ENCODE measurements at regions not wholly inside any gene's neighbourhood (a gene's known extent, or its start where the extent isn't known, plus 50 kb on each side); places are given as distances from the start of the nearest gene placed in this dataset.

DNA sequence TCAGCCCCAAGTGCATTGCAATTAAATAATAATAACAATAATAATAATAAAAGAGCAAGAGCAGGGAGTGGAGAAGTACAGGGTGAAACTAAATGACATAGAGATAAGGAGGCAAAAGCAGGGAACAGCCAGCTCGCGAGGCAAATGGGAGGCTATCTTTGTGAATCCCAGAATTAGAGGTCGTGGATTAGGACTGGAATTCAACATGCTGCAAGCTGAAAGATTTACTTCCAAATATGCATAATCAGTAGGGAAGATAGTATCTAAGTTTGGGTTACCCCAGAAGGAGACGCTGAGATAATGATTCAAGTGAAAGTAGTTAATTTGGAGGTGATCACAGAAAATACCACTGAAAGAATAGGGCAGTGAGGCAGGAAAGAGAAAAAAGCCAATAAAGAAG lies 119.4 kb upstream of the UBE2E2 start:
- Histone ChIP-seq H3K4me1 (ENCODE audit: insufficient read depth, low read length) (no peaks in the 10 kb centered on the region), H3K4me3 (ENCODE audit: low read length in 2 of 2) (no peak overlapping the region), H3K9me3 (ENCODE audit: control insufficient read depth in 1 of 2, low read length in 2 of 2) (no peaks in the 10 kb centered on the region), H3K27ac (ENCODE audit: low read depth, low read length) (no peak overlapping the region), H3K36me3 (ENCODE audit: insufficient read depth, low read length) (no peaks in the 10 kb centered on the region), H3K27me3 (ENCODE audit: insufficient read depth, low read length) (no peaks in the 10 kb centered on the region)
- H3K4me1 Mint-ChIP-seq: peaks cover 0 to 5% (median 1%) of the 10 kb centered on the region in 4 donors
- intact Hi-C loops (cut with micrococcal nuclease): no loop called here
- POLR2A ChIA-PET (ENCODE audit: partially characterized antibody): no interaction called here
- H3K36me3 Mint-ChIP-seq: no peaks in the 10 kb centered on the region
- CTCF ChIA-PET (ENCODE audit: partially characterized antibody): no interaction called here
- no peak overlapping the region for H3K27ac Mint-ChIP-seq
- no peaks in the 10 kb centered on the region for H3K27me3 Mint-ChIP-seq
- no peak for DNase-seq
- H3K9me3 Mint-ChIP-seq: peaks cover 0 to 7% (median 0%) of the 10 kb centered on the region in 8 donors
- H3K4me3 Mint-ChIP-seq: no peak overlapping the region

DNA sequence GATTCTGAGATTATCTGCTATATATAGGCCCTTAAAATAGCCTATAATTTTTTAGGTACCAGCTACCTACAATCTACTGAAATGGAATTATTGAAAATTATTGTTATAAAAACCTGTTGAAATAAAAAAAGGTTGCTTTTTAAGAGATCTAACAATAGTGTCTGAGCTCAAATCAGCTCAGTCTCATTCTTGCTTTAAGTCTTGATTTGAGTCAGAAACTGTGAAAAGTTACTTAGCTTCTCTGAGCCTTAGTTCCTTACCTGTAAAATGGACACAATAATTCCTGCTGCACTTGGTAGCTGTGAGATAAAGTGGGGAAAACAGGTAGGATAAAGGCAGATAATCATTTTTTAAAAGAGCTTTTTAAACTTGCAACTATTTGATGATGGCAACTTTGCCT lies 118.8 kb upstream of the UBE2E2 start:
- no peaks in the 10 kb centered on the region for H3K27me3 Mint-ChIP-seq
- POLR2A ChIA-PET (ENCODE audit: partially characterized antibody): no interaction called here
- H3K27ac Mint-ChIP-seq: no peak overlapping the region
- no peak overlapping the region for H3K27ac ChIP-seq (ENCODE audit: low read depth, low read length)
- no peaks in the 10 kb centered on the region for H3K9me3 ChIP-seq (ENCODE audit: control insufficient read depth in 1 of 2, low read length in 2 of 2)
- H3K36me3 Mint-ChIP-seq: no peaks in the 10 kb centered on the region
- intact Hi-C loops (cut with micrococcal nuclease): no loop called here
- peaks cover 0 to 5% (median 1%) of the 10 kb centered on the region in 4 donors for H3K4me1 Mint-ChIP-seq
- no peak overlapping the region for H3K4me3 ChIP-seq (ENCODE audit: low read length in 2 of 2)
- H3K27me3 ChIP-seq (ENCODE audit: insufficient read depth, low read length): no peaks in the 10 kb centered on the region
- DNase-seq: no peak
- H3K9me3 Mint-ChIP-seq: peaks cover 0 to 5% (median 0%) of the 10 kb centered on the region in 8 donors
- CTCF ChIA-PET (ENCODE audit: partially characterized antibody): no interaction called here
- H3K4me1 ChIP-seq (ENCODE audit: insufficient read depth, low read length): no peaks in the 10 kb centered on the region
- no peak overlapping the region for H3K4me3 Mint-ChIP-seq
- H3K36me3 ChIP-seq (ENCODE audit: insufficient read depth, low read length): no peaks in the 10 kb centered on the region

DNA sequence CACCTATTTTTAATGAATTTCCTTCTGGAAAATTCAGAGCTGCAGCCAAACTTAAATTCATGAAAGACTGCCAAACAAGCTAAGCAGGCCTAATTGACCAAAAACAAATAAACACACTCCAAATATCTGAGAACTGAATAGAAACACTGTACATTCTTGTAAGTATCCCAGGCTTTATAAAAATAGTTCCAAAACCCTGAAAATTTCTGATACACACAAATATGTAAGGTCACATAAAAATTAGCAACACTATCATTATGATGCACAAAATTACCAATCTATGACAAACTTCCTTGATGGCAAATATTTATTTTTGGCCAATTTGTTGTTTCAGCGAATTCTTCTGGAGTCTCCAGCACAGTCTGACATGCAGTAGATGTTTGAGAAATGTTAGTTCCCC lies 117.9 kb upstream of the UBE2E2 start:
- intact Hi-C loops (cut with micrococcal nuclease): no loop called here
- H3K27me3 ChIP-seq (ENCODE audit: insufficient read depth, low read length): no peaks in the 10 kb centered on the region
- Mint-ChIP-seq H3K4me1 (no peaks in the 10 kb centered on the region), H3K27ac (no peak overlapping the region), H3K4me3 (no peak overlapping the region), H3K9me3 (peaks cover 0 to 5% (median 2%) of the 10 kb centered on the region in 8 donors), H3K36me3 (no peaks in the 10 kb centered on the region), H3K27me3 (no peaks in the 10 kb centered on the region)
- no peak overlapping the region for H3K4me3 ChIP-seq (ENCODE audit: low read length in 2 of 2)
- no peaks in the 10 kb centered on the region for H3K9me3 ChIP-seq (ENCODE audit: control insufficient read depth in 1 of 2, low read length in 2 of 2)
- POLR2A ChIA-PET (ENCODE audit: partially characterized antibody): no interaction called here
- H3K4me1 ChIP-seq (ENCODE audit: insufficient read depth, low read length): no peaks in the 10 kb centered on the region
- DNase-seq: no peak
- no peaks in the 10 kb centered on the region for H3K36me3 ChIP-seq (ENCODE audit: insufficient read depth, low read length)
- CTCF ChIA-PET (ENCODE audit: partially characterized antibody): no interaction called here
- H3K27ac ChIP-seq (ENCODE audit: low read depth, low read length): no peak overlapping the region

DNA sequence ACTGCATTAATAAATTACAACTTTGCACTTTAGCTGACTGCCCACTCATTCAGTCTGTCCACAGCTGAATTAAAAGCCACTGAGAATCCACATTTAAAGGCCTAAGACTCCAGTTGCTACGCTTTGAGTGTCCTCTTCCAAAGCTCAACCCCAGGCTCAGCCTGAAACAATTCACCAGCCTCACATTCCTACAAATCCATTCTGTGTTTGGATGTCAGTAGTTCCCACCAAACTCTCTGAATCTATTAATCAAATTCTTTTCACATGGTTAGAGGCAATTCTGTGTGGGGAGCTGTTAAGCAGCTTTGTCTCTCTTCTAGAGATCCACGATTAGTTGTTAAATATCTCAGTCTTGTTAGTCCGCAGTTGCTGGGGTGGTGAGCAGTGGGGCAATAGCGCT lies 116.8 kb upstream of the UBE2E2 start:
- ChIA-PET CTCF (ENCODE audit: partially characterized antibody) (no interaction called here), POLR2A (ENCODE audit: partially characterized antibody) (no interaction called here)
- H3K36me3 ChIP-seq (ENCODE audit: insufficient read depth, low read length): no peaks in the 10 kb centered on the region
- no peak overlapping the region for H3K27ac Mint-ChIP-seq
- H3K4me3 Mint-ChIP-seq: no peak overlapping the region
- intact Hi-C loops (cut with micrococcal nuclease): no loop called here
- peaks cover 0 to 5% (median 2%) of the 10 kb centered on the region in 8 donors for H3K9me3 Mint-ChIP-seq
- no peaks in the 10 kb centered on the region for H3K36me3 Mint-ChIP-seq
- no peaks in the 10 kb centered on the region for H3K4me1 Mint-ChIP-seq
- H3K9me3 ChIP-seq (ENCODE audit: control insufficient read depth in 1 of 2, low read length in 2 of 2): no peaks in the 10 kb centered on the region
- no peak overlapping the region for H3K4me3 ChIP-seq (ENCODE audit: low read length in 2 of 2)
- no peak for DNase-seq
- no peaks in the 10 kb centered on the region for H3K27me3 Mint-ChIP-seq
- H3K27ac ChIP-seq (ENCODE audit: low read depth, low read length): no peak overlapping the region
- no peaks in the 10 kb centered on the region for H3K4me1 ChIP-seq (ENCODE audit: insufficient read depth, low read length)
- no peaks in the 10 kb centered on the region for H3K27me3 ChIP-seq (ENCODE audit: insufficient read depth, low read length)

DNA sequence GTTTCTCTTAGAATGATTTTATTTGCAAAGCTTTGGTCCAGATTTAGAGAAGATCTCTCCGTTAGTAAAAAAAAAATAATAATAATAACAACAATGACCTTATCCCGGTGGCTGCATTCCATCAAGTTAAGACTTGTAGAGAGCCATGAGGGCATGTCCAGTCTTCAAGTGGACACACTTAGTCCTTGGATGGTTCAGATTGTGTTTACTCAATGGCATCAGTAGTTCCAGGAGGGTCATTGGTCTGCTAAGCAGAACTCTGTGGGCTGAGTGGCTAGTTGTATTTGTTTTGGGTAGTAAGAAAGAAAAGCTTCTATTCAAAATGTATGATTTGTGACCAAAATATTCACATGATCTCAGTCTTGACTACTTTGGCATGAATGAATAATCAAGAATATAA lies 116.3 kb upstream of the UBE2E2 start:
- intact Hi-C loops (cut with micrococcal nuclease): no loop called here
- DNase-seq: no peak
- Histone ChIP-seq H3K27me3 (ENCODE audit: insufficient read depth, low read length) (no peaks in the 10 kb centered on the region), H3K4me1 (ENCODE audit: insufficient read depth, low read length) (no peaks in the 10 kb centered on the region), H3K36me3 (ENCODE audit: insufficient read depth, low read length) (no peaks in the 10 kb centered on the region), H3K27ac (ENCODE audit: low read depth, low read length) (no peak overlapping the region), H3K9me3 (ENCODE audit: control insufficient read depth in 1 of 2, low read length in 2 of 2) (no peaks in the 10 kb centered on the region), H3K4me3 (ENCODE audit: low read length in 2 of 2) (no peak overlapping the region)
- Mint-ChIP-seq H3K27me3 (no peaks in the 10 kb centered on the region), H3K4me3 (no peak overlapping the region), H3K36me3 (no peaks in the 10 kb centered on the region), H3K9me3 (peaks cover 0 to 5% (median 2%) of the 10 kb centered on the region in 8 donors), H3K27ac (no peak overlapping the region), H3K4me1 (no peaks in the 10 kb centered on the region)
- CTCF ChIA-PET (ENCODE audit: partially characterized antibody): no interaction called here
- POLR2A ChIA-PET (ENCODE audit: partially characterized antibody): no interaction called here

DNA sequence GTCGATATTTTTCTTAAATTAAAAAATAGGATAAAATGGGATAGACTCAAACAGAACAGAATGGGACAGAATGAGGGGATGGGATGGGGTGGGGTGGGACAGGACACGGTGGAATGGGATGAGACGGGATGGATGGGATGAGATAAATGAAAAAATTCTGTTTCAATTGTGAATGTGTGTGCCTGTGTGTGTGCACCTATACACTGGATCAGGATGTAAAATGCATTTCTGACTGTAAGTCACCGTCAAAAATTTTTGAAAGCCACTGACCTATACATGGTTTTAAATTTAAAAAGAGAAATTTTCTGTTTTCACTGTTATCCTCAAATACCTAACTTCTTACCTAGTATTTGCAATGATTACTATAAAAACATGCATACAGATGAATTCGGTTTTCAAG lies 108.7 kb upstream of the UBE2E2 start:
- Histone ChIP-seq H3K4me3 (ENCODE audit: low read length in 2 of 2) (no peak overlapping the region), H3K4me1 (ENCODE audit: insufficient read depth, low read length) (no peaks in the 10 kb centered on the region), H3K27me3 (ENCODE audit: insufficient read depth, low read length) (no peaks in the 10 kb centered on the region), H3K27ac (ENCODE audit: low read depth, low read length) (no peak overlapping the region), H3K9me3 (ENCODE audit: control insufficient read depth in 1 of 2, low read length in 2 of 2) (no peaks in the 10 kb centered on the region), H3K36me3 (ENCODE audit: insufficient read depth, low read length) (no peaks in the 10 kb centered on the region)
- no peak overlapping the region for H3K4me3 Mint-ChIP-seq
- ChIA-PET POLR2A (ENCODE audit: partially characterized antibody) (no interaction called here), CTCF (ENCODE audit: partially characterized antibody) (no interaction called here)
- no peaks in the 10 kb centered on the region for H3K27me3 Mint-ChIP-seq
- H3K36me3 Mint-ChIP-seq: no peaks in the 10 kb centered on the region
- no peak overlapping the region for H3K27ac Mint-ChIP-seq
- peaks cover 0 to 6% (median 3%) of the 10 kb centered on the region in 8 donors for H3K9me3 Mint-ChIP-seq
- DNase-seq: no peak
- H3K4me1 Mint-ChIP-seq: no peaks in the 10 kb centered on the region
- intact Hi-C loops (cut with micrococcal nuclease): no loop called here

DNA sequence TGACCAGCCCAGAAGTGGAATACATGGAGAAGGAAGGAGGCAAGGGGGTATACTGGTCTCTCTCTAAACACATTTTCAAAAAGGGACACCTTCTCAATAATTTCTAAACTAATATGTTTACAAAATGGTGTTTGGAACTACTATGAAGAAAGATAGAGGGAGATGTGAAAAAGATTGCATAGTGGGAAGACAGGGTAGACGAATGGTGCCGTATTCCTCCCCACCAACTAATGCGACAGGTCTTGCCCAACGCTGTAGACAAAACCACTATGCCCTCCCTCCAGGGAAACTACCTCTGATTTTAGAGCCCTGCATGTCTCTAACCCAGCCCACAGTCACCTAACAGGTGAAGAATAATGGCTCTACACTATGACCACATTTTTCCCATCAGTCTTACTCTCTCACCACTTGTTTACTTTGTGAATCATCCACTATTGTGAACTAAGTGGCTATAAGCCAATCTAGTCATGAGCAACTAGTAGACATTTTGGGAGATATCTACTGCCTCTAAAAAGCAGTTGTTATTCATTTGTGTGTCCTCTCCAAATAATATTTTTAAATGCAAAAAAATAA lies 108.2 kb upstream of the UBE2E2 start:
- peaks cover 0 to 6% (median 3%) of the 10 kb centered on the region in 8 donors for H3K9me3 Mint-ChIP-seq

DNA sequence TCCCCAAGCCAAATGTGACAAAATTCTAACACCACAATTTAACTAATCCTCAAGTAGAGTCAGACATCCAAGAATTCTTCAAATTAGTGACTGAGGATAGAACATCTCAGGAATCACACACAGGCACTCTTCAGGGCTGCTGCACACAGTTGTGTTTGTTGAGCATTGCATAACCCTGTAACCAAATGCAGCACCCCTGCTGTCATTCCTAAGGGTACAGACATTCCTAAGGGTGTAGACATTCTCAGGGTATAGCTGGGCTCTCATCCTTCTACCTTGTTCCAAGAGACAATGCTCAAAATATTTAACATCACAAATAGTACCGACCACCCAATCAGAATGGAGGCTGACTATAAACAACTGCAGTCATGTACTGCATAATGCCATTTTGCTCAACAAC lies 107.1 kb upstream of the UBE2E2 start:
- H3K36me3 ChIP-seq (ENCODE audit: insufficient read depth, low read length): no peaks in the 10 kb centered on the region
- no peak for DNase-seq
- H3K27ac ChIP-seq (ENCODE audit: low read depth, low read length): no peak overlapping the region
- no peaks in the 10 kb centered on the region for H3K4me1 ChIP-seq (ENCODE audit: insufficient read depth, low read length)
- no peak overlapping the region for H3K4me3 ChIP-seq (ENCODE audit: low read length in 2 of 2)
- no peak overlapping the region for H3K4me3 Mint-ChIP-seq
- H3K27me3 Mint-ChIP-seq: no peaks in the 10 kb centered on the region
- H3K36me3 Mint-ChIP-seq: no peaks in the 10 kb centered on the region
- no peak overlapping the region for H3K27ac Mint-ChIP-seq
- H3K4me1 Mint-ChIP-seq: no peaks in the 10 kb centered on the region
- peaks cover 0 to 9% (median 4%) of the 10 kb centered on the region in 8 donors for H3K9me3 Mint-ChIP-seq
- intact Hi-C loops (cut with micrococcal nuclease): no loop called here
- H3K27me3 ChIP-seq (ENCODE audit: insufficient read depth, low read length): no peaks in the 10 kb centered on the region
- H3K9me3 ChIP-seq (ENCODE audit: control insufficient read depth in 1 of 2, low read length in 2 of 2): no peaks in the 10 kb centered on the region
- CTCF ChIA-PET (ENCODE audit: partially characterized antibody): no interaction called here
- POLR2A ChIA-PET (ENCODE audit: partially characterized antibody): no interaction called here

More for the DNA sequence above, 108.2 kb upstream of the UBE2E2 start:
- DNase-seq: no peak
- no peaks in the 10 kb centered on the region for H3K36me3 ChIP-seq (ENCODE audit: insufficient read depth, low read length)
- Mint-ChIP-seq H3K27ac (no peak overlapping the region), H3K27me3 (no peaks in the 10 kb centered on the region), H3K36me3 (no peaks in the 10 kb centered on the region), H3K4me3 (no peak overlapping the region), H3K4me1 (no peaks in the 10 kb centered on the region)
- intact Hi-C loops (cut with micrococcal nuclease): no loop called here
- no peaks in the 10 kb centered on the region for H3K27me3 ChIP-seq (ENCODE audit: insufficient read depth, low read length)
- H3K4me3 ChIP-seq (ENCODE audit: low read length in 2 of 2): no peak overlapping the region
- ChIA-PET POLR2A (ENCODE audit: partially characterized antibody) (no interaction called here), CTCF (ENCODE audit: partially characterized antibody) (no interaction called here)
- no peaks in the 10 kb centered on the region for H3K9me3 ChIP-seq (ENCODE audit: control insufficient read depth in 1 of 2, low read length in 2 of 2)
- H3K4me1 ChIP-seq (ENCODE audit: insufficient read depth, low read length): no peaks in the 10 kb centered on the region
- H3K27ac ChIP-seq (ENCODE audit: low read depth, low read length): no peak overlapping the region
